ENCODE measurements at regions not wholly inside any gene's neighbourhood (a gene's known extent, or its start where the extent isn't known, plus 50 kb on each side); places are given as distances from the start of the nearest gene placed in this dataset.

GRCh38 chr7:28269700-28270361 is 89.2 kb upstream of the JAZF1 start:
- no peaks in the 10 kb centered on the region for H3K27me3 ChIP-seq (ENCODE audit: control insufficient read depth in 2 of 2, insufficient read depth in 2 of 2, low read length in 2 of 2)
- no peak overlapping the region for H3K9ac ChIP-seq (ENCODE audit: insufficient read depth in 1 of 2, low read depth in 2 of 2, low read length in 2 of 2)
- in situ Hi-C loops (cut with MboI) (no loop called here), intact Hi-C loops (cut with micrococcal nuclease) (no loop called here)
- ChIA-PET CTCF (ENCODE audit: low intra/inter-chr PET ratio) (no interaction called here), POLR2A (interaction anchor here (0.6 kb wide), 1 partner anchor 1250 kb away, joined by 3 read pairs; no protein-coding TSS in a partner anchor)
- WGBS (ENCODE audit: insufficient coverage, low coverage, missing lambda C conversion rate): 0% methylated on average over 1 of the region's 1 CpG
- H3K9me1 ChIP-seq (ENCODE audit: control insufficient read depth, insufficient read depth, low read length): no peaks in the 10 kb centered on the region
- ATAC-seq (no peak), FAIRE-seq (no peak), DNase-seq (ENCODE audit: extremely low read depth in 1 of 4, low spot score in 3 of 4) (no peak)
- no peaks in the 10 kb centered on the region for H3K9me3 ChIP-seq (replicated peaks; ENCODE audit: control insufficient read depth, insufficient read depth, low read depth, low read length)
- no peaks in the 10 kb centered on the region for H3K4me1 ChIP-seq (replicated peaks in 1 of 2; ENCODE audit: control insufficient read depth in 2 of 2, insufficient read depth in 2 of 2, low read length in 2 of 2)
- H3K4me2 ChIP-seq (ENCODE audit: insufficient read depth, low read length): no peak overlapping the region
- no peak overlapping the region for H2AFZ ChIP-seq (ENCODE audit: low read depth, low read length)
- no peaks in the 10 kb centered on the region for H3K79me2 ChIP-seq (ENCODE audit: control insufficient read depth, insufficient read depth, low read length)
- H3K4me3 ChIP-seq: no peak overlapping the region
- BruUV-seq (replicated peaks): no TSS peak
- no peaks in the 10 kb centered on the region for H3K36me3 ChIP-seq (ENCODE audit: control insufficient read depth, insufficient read depth, low read length)
- H4K20me1 ChIP-seq (replicated peaks; ENCODE audit: control insufficient read depth, insufficient read depth, low read length): no peaks in the 10 kb centered on the region
- H3K27ac ChIP-seq (ENCODE audit: extremely low read depth, low read depth, low read length): no peak overlapping the region
- TF ChIP-seq HNRNPK (IDR thresholded peaks at IDR 0.05; ENCODE audit: low read depth, low read length, poor library complexity, severe bottlenecking): no peak
- no peak for TF ChIP-seq MYBL2 (IDR thresholded peaks at IDR 0.05; ENCODE audit: low read depth)
- TF ChIP-seq MYBL2 (CRISPR knock-in tag; IDR thresholded peaks at IDR 0.05; ENCODE audit: borderline replicate concordance): no peak
- TF ChIP-seq MAFF (IDR thresholded peaks at IDR 0.05; ENCODE audit: low read length): no peak
- TF ChIP-seq SRSF7 (optimal IDR thresholded peaks at IDR 0.05; ENCODE audit: low read depth, low read length): no peak
- no peak for TF ChIP-seq RAD51 (IDR thresholded peaks at IDR 0.05; ENCODE audit: borderline replicate concordance, low read depth)
- TF ChIP-seq PHTF2 (CRISPR knock-in tag; IDR thresholded peaks at IDR 0.05): no peak
- peak; percentile 64; the same call in 1 of the 2 replicates for TF ChIP-seq SPI1 (IDR thresholded peaks at IDR 0.05; ENCODE audit: borderline replicate concordance, low read depth, low read length)
